RWPE2 (cell line): ENCODE measurements at regions not wholly inside any gene's neighbourhood (a gene's known extent, or its start where the extent isn't known, plus 50 kb on each side); places are given as distances from the start of the nearest gene placed in this dataset.

ENCODE experiments used
- ATAC-seq: fragments of 200-7000 bp; cut with Tn5 transposase; 3 replicates; pipeline ENCODE4 v1.9.1; 2021; ENCODE audit warnings: low read depth
- DNase-seq: peaks from one replicate; pipeline ENCODE4 v3.0.0-alpha.2; 2020; ENCODE audit warnings: low spot score
- H3K27ac ChIP-seq: fragments of 450-650 bp; 2 replicates; pipeline ENCODE4 v1.5.1; 2017; ENCODE audit warnings: mild to moderate bottlenecking; ENCODE audit not compliant: poor library complexity, severe bottlenecking
- H3K27me3 ChIP-seq: fragments of 250-450 bp; sonication (Bioruptor Pico); 2 replicates; pipeline ENCODE4 v1.5.1; 2021; ENCODE audit warnings: mild to moderate bottlenecking, moderate library complexity; ENCODE audit not compliant: insufficient read depth, poor library complexity, severe bottlenecking
- H3K36me3 ChIP-seq: fragments of 250-450 bp; sonication (Bioruptor Pico); 2 replicates; pipeline ENCODE4 v1.5.1; 2020; ENCODE audit warnings: low read depth, mild to moderate bottlenecking, moderate library complexity
- H3K4me1 ChIP-seq: fragments of 250-450 bp; sonication (Bioruptor Pico); 2 replicates; pipeline ENCODE4 v1.5.1; 2021; ENCODE audit warnings: mild to moderate bottlenecking, moderate library complexity; ENCODE audit not compliant: insufficient read depth, poor library complexity, severe bottlenecking
- H3K4me3 ChIP-seq: fragments of 250-450 bp; sonication (Bioruptor Pico); 2 replicates; pipeline ENCODE4 v1.5.1; 2021; ENCODE audit warnings: mild to moderate bottlenecking, moderate library complexity; ENCODE audit not compliant: severe bottlenecking
- H3K9me3 ChIP-seq: fragments of 250-450 bp; sonication (Bioruptor Pico); 2 replicates; pipeline ENCODE4 v1.5.1; 2021; ENCODE audit warnings: mild to moderate bottlenecking, moderate library complexity; ENCODE audit not compliant: severe bottlenecking
- TF ChIP-seq, protein P1 (sequence below): fragments of 450-650 bp; IDR thresholded peaks from one replicate; pipeline ENCODE4 v1.5.1; 2017; ENCODE audit warnings: mild to moderate bottlenecking, moderate library complexity; ENCODE audit not compliant: poor library complexity, severe bottlenecking

- Histone ChIP-seq H3K4me1 (no peaks in the 10 kb centered on the region), H3K27me3 (peaks cover 25% of the 10 kb centered on the region), H3K36me3 (no peaks in the 10 kb centered on the region), H3K9me3 (no peaks in the 10 kb centered on the region), H3K4me3 (no peak overlapping the region), H3K27ac (no peak overlapping the region)
- DNase-seq, result no peak
- TF ChIP-seq, protein P1, sequence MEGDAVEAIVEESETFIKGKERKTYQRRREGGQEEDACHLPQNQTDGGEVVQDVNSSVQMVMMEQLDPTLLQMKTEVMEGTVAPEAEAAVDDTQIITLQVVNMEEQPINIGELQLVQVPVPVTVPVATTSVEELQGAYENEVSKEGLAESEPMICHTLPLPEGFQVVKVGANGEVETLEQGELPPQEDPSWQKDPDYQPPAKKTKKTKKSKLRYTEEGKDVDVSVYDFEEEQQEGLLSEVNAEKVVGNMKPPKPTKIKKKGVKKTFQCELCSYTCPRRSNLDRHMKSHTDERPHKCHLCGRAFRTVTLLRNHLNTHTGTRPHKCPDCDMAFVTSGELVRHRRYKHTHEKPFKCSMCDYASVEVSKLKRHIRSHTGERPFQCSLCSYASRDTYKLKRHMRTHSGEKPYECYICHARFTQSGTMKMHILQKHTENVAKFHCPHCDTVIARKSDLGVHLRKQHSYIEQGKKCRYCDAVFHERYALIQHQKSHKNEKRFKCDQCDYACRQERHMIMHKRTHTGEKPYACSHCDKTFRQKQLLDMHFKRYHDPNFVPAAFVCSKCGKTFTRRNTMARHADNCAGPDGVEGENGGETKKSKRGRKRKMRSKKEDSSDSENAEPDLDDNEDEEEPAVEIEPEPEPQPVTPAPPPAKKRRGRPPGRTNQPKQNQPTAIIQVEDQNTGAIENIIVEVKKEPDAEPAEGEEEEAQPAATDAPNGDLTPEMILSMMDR, result no peak
- no peak for ATAC-seq
These were observed 78.4 kb upstream of the KCNA3 start for GRCh38 chr1:110752941-110753725.

DNA sequence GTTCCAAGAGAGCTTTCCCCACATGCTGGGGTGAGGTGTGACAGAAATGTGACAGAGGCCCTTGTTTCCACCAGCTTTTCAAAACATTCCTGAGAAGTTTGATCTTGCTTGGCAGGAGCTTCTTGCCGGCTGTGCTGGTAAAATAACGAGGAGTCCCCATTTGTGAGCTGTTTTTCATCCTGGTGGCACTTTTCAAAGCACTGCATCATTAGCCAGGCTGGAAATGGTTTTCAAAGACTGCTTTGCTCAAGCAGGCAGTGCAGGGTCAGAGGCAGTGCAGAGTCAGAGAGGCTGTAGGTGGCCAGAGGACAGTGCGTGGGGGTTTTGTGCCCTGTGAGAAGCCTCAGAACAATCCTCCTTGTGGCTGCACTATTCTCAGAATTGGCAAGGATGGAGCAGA lies 75.8 kb upstream of the KCNA3 start:
- peaks cover 7% of the 10 kb centered on the region for H3K27me3 ChIP-seq

DNA sequence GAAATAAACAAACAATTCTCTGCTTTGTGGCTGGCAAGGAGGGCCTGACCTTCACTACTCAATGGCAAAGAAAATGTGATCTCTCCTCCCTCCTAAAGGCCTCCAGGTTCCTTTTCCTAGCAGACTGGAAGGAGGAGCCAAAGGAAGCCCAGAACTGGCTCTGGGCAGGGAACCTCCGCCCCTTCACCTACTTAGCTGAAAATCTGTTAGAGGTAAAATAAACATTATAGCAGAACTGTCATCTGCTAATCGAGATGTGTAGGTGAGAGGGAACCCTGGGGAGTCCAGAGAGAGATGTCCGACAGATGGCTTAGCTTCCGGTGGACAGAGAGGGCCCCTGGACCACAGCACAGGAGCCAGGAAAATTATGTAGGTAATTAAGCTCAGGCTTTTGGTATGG lies 75.2 kb upstream of the KCNA3 start:
- no peak for DNase-seq
- H3K4me1 ChIP-seq, result no peaks in the 10 kb centered on the region
- TF ChIP-seq, protein P1, result no peak
- no peaks in the 10 kb centered on the region for H3K9me3 ChIP-seq
- H3K4me3 ChIP-seq, result no peak overlapping the region
- no peak overlapping the region for H3K27ac ChIP-seq
- no peaks in the 10 kb centered on the region for H3K36me3 ChIP-seq
- peaks cover under 1% of the 10 kb centered on the region for H3K27me3 ChIP-seq
- ATAC-seq, result no peak

More for the DNA sequence above, 75.8 kb upstream of the KCNA3 start:
- Histone ChIP-seq H3K27ac (no peak overlapping the region), H3K9me3 (no peaks in the 10 kb centered on the region), H3K4me3 (no peak overlapping the region), H3K36me3 (no peaks in the 10 kb centered on the region), H3K4me1 (no peaks in the 10 kb centered on the region)
- ATAC-seq (no peak), DNase-seq (no peak)
- TF ChIP-seq, protein P1, result no peak

- H3K36me3 ChIP-seq, result no peaks in the 10 kb centered on the region
- no peaks in the 10 kb centered on the region for H3K4me1 ChIP-seq
- H3K4me3 ChIP-seq, result no peak overlapping the region
- H3K9me3 ChIP-seq, result no peaks in the 10 kb centered on the region
- H3K27me3 ChIP-seq, result no peaks in the 10 kb centered on the region
- DNase-seq (no peak), ATAC-seq (peak; percentile 41; the same call in 1 of the 3 replicates)
- TF ChIP-seq, protein P1, result no peak
- no peak overlapping the region for H3K27ac ChIP-seq
These were observed 72.0 kb upstream of the KCNA3 start for GRCh38 chr1:110746644-110747259.

GRCh38 chr1:110743397-110743796 lies 68.7 kb upstream of the KCNA3 start:
- Histone ChIP-seq H3K36me3 (no peaks in the 10 kb centered on the region), H3K4me3 (no peak overlapping the region), H3K4me1 (no peaks in the 10 kb centered on the region), H3K9me3 (no peaks in the 10 kb centered on the region), H3K27ac (no peak overlapping the region), H3K27me3 (no peaks in the 10 kb centered on the region)
- ATAC-seq (no peak), DNase-seq (no peak)
- TF ChIP-seq, protein P1, result no peak
